ENCODE measurements at regions not wholly inside any gene's neighbourhood (a gene's known extent, or its start where the extent isn't known, plus 50 kb on each side); places are given as distances from the start of the nearest gene placed in this dataset.
"Not testable (repeated sequence)": the region's sequence is repeated elsewhere in the genome, so short reads cannot be mapped to it uniquely, and the experiment has no call there.

GRCh38 chr2:210861038-210861665, 304.8 kb downstream of the CPS1 start:
- DNase-seq: no peak

GRCh38 chr2:210862283-210863065, 306.1 kb downstream of the CPS1 start:
- no peak for DNase-seq

GRCh38 chr2:210863283-210863682, 306.9 kb downstream of the CPS1 start:
- no peak for DNase-seq

GRCh38 chr2:210871566-210871965, 315.2 kb downstream of the CPS1 start:
- DNase-seq: not testable (repeated sequence)

- DNase-seq: no peak
Observed at GRCh38 chr2:210873631-210874030, 317.2 kb downstream of the CPS1 start.

GRCh38 chr2:210884227-210884626, 327.8 kb downstream of the CPS1 start:
- DNase-seq: no peak

- DNase-seq: no peak
Observed at GRCh38 chr2:210888035-210888434, 331.6 kb downstream of the CPS1 start.

GRCh38 chr2:210895132-210895531, 338.7 kb downstream of the CPS1 start:
- no peak for DNase-seq

- no peak for DNase-seq
Observed at GRCh38 chr2:210899131-210899530, 342.7 kb downstream of the CPS1 start.

- DNase-seq: no peak
Observed at GRCh38 chr2:210901326-210901725, 344.9 kb downstream of the CPS1 start.

GRCh38 chr2:210912779-210913178, 356.4 kb downstream of the CPS1 start:
- no peak for DNase-seq

- no peak for DNase-seq
Observed at GRCh38 chr2:210913461-210913860, 357.1 kb downstream of the CPS1 start.

- no peak for DNase-seq
Observed at GRCh38 chr2:210915912-210916311, 359.5 kb downstream of the CPS1 start.

- DNase-seq: no peak
Observed at GRCh38 chr2:210917465-210917864, 361.1 kb downstream of the CPS1 start.

- DNase-seq: no peak
Observed at GRCh38 chr2:210919128-210919527, 362.7 kb downstream of the CPS1 start.

- no peak for DNase-seq
Observed at GRCh38 chr2:210922419-210922818, 366.0 kb downstream of the CPS1 start.

- DNase-seq: no peak
Observed at GRCh38 chr2:210928714-210929113, 372.3 kb downstream of the CPS1 start.

GRCh38 chr2:210938228-210938627, 381.8 kb downstream of the CPS1 start:
- no peak for DNase-seq

- DNase-seq: no peak
Observed at GRCh38 chr2:210946395-210946794, 390.0 kb downstream of the CPS1 start.

GRCh38 chr2:210950434-210951060, 394.1 kb downstream of the CPS1 start:
- not testable (repeated sequence) for DNase-seq

GRCh38 chr2:210954386-210954907, 398.0 kb downstream of the CPS1 start:
- DNase-seq: no peak

GRCh38 chr2:210955591-210955990, 399.2 kb downstream of the CPS1 start:
- DNase-seq: no peak

- no peak for DNase-seq
Observed at GRCh38 chr2:210956101-210956500, 399.7 kb downstream of the CPS1 start.

- DNase-seq: no peak
Observed at GRCh38 chr2:210961249-210961648, 404.9 kb downstream of the CPS1 start.

All from GDM1 (cell line).